Common myeloid progenitor, CD34-positive (primary cell): ENCODE measurements at regions not wholly inside any gene's neighbourhood (a gene's known extent, or its start where the extent isn't known, plus 50 kb on each side); places are given as distances from the start of the nearest gene placed in this dataset.

Experiments
- CTCF ChIA-PET: fragments of 350-600 bp; sonication (Branson Sonifier 250); formaldehyde crosslinking; loops from one replicate; lab custom pipeline; 2021; ENCODE audit warnings: antibody characterized with exemption; lab: Charles Lee
- POLR2A ChIA-PET: fragments of 350-600 bp; sonication (Branson Sonifier 250); formaldehyde crosslinking; loops from one replicate; lab custom pipeline; 2021; ENCODE audit warnings: antibody characterized with exemption; lab: Charles Lee
- DNase-seq, 3 donors: peaks; one replicate each; pipeline versions ENCODE4 v3.0.0 to v3.0.0-alpha.2; 2013
- H3K27ac ChIP-seq, 2 experiments: 1 replicate in 1 of 2; 2 replicates in 1 of 2; pipeline ENCODE4 v1.7.0; 2013; ENCODE audit warnings: inconsistent platforms in 2 of 2, low read length in 2 of 2, mild to moderate bottlenecking in 2 of 2, low read depth in 1 of 2, moderate library complexity in 1 of 2; ENCODE audit not compliant: severe bottlenecking in 2 of 2, insufficient read depth in 1 of 2, poor library complexity in 1 of 2
- H3K27me3 ChIP-seq, 5 experiments: replicated peaks in 2 of 5; 1 replicate in 3 of 5; 2 replicates in 2 of 5; pipeline versions ENCODE4 v1.6.1 to v1.7.0; 2013; ENCODE audit warnings: low read length in 4 of 5, mild to moderate bottlenecking in 2 of 5, moderate library complexity in 2 of 5, inconsistent platforms in 1 of 5; ENCODE audit not compliant: insufficient read depth in 5 of 5, control insufficient read depth in 4 of 5
- H3K36me3 ChIP-seq, 4 experiments: 1 replicate in 2 of 4; 2 replicates in 2 of 4; pipeline versions ENCODE4 v1.6.1 to v1.7.0; 2013; ENCODE audit warnings: low read length in 3 of 4, control low read depth in 1 of 4, mild to moderate bottlenecking in 1 of 4; ENCODE audit not compliant: control insufficient read depth in 4 of 4, insufficient read depth in 4 of 4
- H3K4me1 ChIP-seq, 4 experiments: 1 replicate in 3 of 4; 2 replicates in 1 of 4; pipeline versions ENCODE4 v1.6.1 to v1.7.1; 2013; ENCODE audit warnings: low read length in 3 of 4, mild to moderate bottlenecking in 3 of 4, control low read depth in 1 of 4, inconsistent platforms in 1 of 4, moderate library complexity in 1 of 4; ENCODE audit not compliant: control insufficient read depth in 4 of 4, insufficient read depth in 4 of 4; ENCODE audit errors: control extremely low read depth in 1 of 4
- H3K4me3 ChIP-seq, 7 experiments: 1 replicate in 4 of 7; 2 replicates in 3 of 7; pipeline versions ENCODE4 v1.5.1 to v1.7.0; 2013; ENCODE audit warnings: mild to moderate bottlenecking in 7 of 7, low read length in 6 of 7, moderate library complexity in 6 of 7, inconsistent platforms in 2 of 7, low read depth in 2 of 7, control low read depth in 1 of 7; ENCODE audit not compliant: insufficient read depth in 4 of 7, control insufficient read depth in 1 of 7; ENCODE audit errors: extremely low read depth in 1 of 7
- H3K9me3 ChIP-seq, 5 experiments: 1 replicate in 4 of 5; 2 replicates in 1 of 5; pipeline versions ENCODE4 v1.6.1 to v1.7.1; 2013; ENCODE audit warnings: low read length in 4 of 5, mild to moderate bottlenecking in 2 of 5, inconsistent platforms in 1 of 5, low read depth in 1 of 5, moderate library complexity in 1 of 5; ENCODE audit not compliant: control insufficient read depth in 4 of 5, insufficient read depth in 2 of 5; ENCODE audit errors: control extremely low read depth in 1 of 5
- WGBS: methylation state at CpG from one replicate; pipeline ENCODE4 v1.1.5; 2013; ENCODE audit not compliant: insufficient coverage; 5-methylcytosine and 5-hydroxymethylcytosine counted together

DNA sequence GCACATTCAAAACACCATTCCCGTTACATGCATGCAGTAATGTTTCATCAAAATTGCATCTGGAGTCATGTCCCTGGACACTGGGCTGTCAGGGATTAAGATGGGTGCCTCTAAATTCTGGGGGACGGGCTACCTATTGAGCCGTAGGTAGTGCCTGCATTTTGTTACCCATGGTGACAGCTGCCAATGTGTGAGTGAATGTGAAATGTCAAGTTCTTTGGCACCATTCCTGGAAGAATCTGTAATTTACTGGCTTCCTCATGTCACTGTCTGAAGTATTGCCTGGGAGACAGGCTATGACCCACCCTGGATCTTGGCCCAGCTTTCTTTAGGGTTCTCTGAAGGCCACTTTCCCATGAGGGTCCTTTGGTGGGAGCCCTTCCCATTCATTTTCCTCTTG is 266.1 kb downstream of the TSHZ3 start:
- POLR2A ChIA-PET: no interaction called here
- CTCF ChIA-PET: interaction anchor here (0.5 kb wide), 1 partner anchor 230 kb away, joined by 4 read pairs; no protein-coding TSS in a partner anchor

GRCh38 chr19:31075146-31075655 is 274.0 kb downstream of the TSHZ3 start:
- ChIA-PET POLR2A (no interaction called here), CTCF (interaction anchor here (0.7 kb wide), 1 partner anchor 8 kb away, joined by 4 read pairs; no protein-coding TSS in a partner anchor)
- WGBS: 96% methylated on average over 4 of the region's 6 CpGs

More for the DNA sequence above, 266.1 kb downstream of the TSHZ3 start:
- H3K9me3 ChIP-seq: peaks cover 0 to 3% (median 0%) of the 10 kb centered on the region in 5 experiments
- H3K27me3 ChIP-seq: no peaks in the 10 kb centered on the region
- H3K4me3 ChIP-seq: no peak overlapping the region
- no peaks in the 10 kb centered on the region for H3K4me1 ChIP-seq
- no peak overlapping the region for H3K27ac ChIP-seq
- H3K36me3 ChIP-seq: no peaks in the 10 kb centered on the region
- no peak for DNase-seq
- WGBS: 89% methylated on average over 3 of the region's 3 CpGs

DNA sequence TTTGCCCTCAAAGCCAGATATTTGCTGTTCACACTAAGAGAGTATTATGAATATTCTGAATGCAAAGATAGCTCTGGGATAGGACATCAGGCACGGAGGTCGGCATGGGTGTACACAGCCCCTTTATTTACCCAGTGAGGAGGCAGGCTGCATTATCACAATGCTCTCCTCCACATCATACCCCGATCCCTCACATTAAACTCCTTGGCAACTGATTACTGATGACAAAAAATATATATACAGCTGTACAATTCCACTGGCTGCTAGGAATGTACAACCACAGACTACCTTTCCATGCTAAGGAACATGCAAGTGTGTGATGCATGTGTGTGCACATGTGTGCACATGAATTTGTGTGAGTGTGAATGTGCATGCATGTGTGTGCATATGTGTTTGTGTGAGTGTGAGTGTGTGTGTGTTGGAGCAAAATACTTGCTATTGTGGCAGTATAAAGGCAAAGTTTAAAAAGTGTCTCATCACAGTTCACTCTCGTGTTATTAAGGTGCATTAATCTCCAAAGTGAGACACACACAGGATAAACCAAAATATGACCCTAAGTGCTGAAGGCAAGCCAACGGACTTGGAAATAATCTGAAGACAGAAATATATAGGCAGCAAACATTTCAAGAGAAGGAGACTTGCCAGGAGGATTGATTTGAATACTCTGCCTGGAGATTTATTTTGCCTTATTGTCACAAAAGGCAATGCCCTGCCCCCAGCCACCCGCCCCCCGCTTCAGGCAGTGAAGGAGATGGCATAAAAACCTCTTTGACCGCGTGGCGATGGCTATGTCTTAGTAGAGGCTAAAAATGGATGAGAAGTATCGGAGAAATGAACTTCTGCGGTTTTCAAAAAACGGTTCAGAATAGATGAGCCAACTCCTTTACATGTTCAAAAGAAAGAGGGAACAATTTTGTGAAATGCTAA is 274.8 kb downstream of the TSHZ3 start:
- POLR2A ChIA-PET: no interaction called here
- H3K9me3 ChIP-seq: no peaks in the 10 kb centered on the region
- no peak overlapping the region for H3K27ac ChIP-seq
- no peaks in the 10 kb centered on the region for H3K36me3 ChIP-seq
- peaks cover 0 to 8% (median 0%) of the 10 kb centered on the region in 5 experiments for H3K27me3 ChIP-seq
- CTCF ChIA-PET: interaction anchor here (0.7 kb wide), 1 partner anchor 8 kb away, joined by 4 read pairs; no protein-coding TSS in a partner anchor
- 87% methylated on average over 6 of the region's 13 CpGs for WGBS
- peaks cover 0 to 26% (median 3%) of the 10 kb centered on the region in 4 experiments for H3K4me1 ChIP-seq
- H3K4me3 ChIP-seq: peak overlapping the region in 1 of 7 experiments; percentile 4
- no peak for DNase-seq

More at GRCh38 chr19:31075146-31075655, 274.0 kb downstream of the TSHZ3 start:
- peaks cover 0 to 26% (median 3%) of the 10 kb centered on the region in 4 experiments for H3K4me1 ChIP-seq
- DNase-seq: no peak
- H3K4me3 ChIP-seq: no peak overlapping the region
- no peak overlapping the region for H3K27ac ChIP-seq
- H3K36me3 ChIP-seq: no peaks in the 10 kb centered on the region
- H3K9me3 ChIP-seq: no peaks in the 10 kb centered on the region
- H3K27me3 ChIP-seq: peaks cover 0 to 8% (median 0%) of the 10 kb centered on the region in 5 experiments

GRCh38 chr19:31073485-31074198 is 275.6 kb downstream of the TSHZ3 start:
- WGBS: 5% methylated on average over 8 of the region's 9 CpGs
- peaks cover 0 to 8% (median 0%) of the 10 kb centered on the region in 5 experiments for H3K27me3 ChIP-seq
- peaks cover 0 to 26% (median 3%) of the 10 kb centered on the region in 4 experiments for H3K4me1 ChIP-seq
- no peaks in the 10 kb centered on the region for H3K36me3 ChIP-seq
- DNase-seq: peak in 2 of 3 donors; percentile 16 to 22
- no peaks in the 10 kb centered on the region for H3K9me3 ChIP-seq
- no peak overlapping the region for H3K27ac ChIP-seq
- peak overlapping the region in 1 of 7 experiments; percentile 4 for H3K4me3 ChIP-seq
- CTCF ChIA-PET: no interaction called here
- POLR2A ChIA-PET: no interaction called here

GRCh38 chr19:31072451-31072850 is 276.8 kb downstream of the TSHZ3 start:
- Histone ChIP-seq H3K36me3 (no peaks in the 10 kb centered on the region), H3K4me1 (peaks cover 0 to 26% (median 3%) of the 10 kb centered on the region in 4 experiments), H3K4me3 (peak overlapping the region in 1 of 7 experiments; percentile 2), H3K27ac (no peak overlapping the region), H3K27me3 (peaks cover 0 to 8% (median 0%) of the 10 kb centered on the region in 5 experiments), H3K9me3 (no peaks in the 10 kb centered on the region)
- ChIA-PET CTCF (interaction anchor here (1.1 kb wide), 1 partner anchor 18 kb away, joined by 3 read pairs; no protein-coding TSS in a partner anchor), POLR2A (no interaction called here)
- WGBS: 0% methylated on average over 1 of the region's 1 CpG
- DNase-seq: peak in 2 of 3 donors; percentile 62 to 74

GRCh38 chr19:31071136-31071855 is 277.9 kb downstream of the TSHZ3 start:
- no peak overlapping the region for H3K4me3 ChIP-seq
- H3K4me1 ChIP-seq: peaks cover 0 to 26% (median 3%) of the 10 kb centered on the region in 4 experiments
- no peaks in the 10 kb centered on the region for H3K9me3 ChIP-seq
- H3K27me3 ChIP-seq: peaks cover 0 to 8% (median 2%) of the 10 kb centered on the region in 5 experiments
- no peaks in the 10 kb centered on the region for H3K36me3 ChIP-seq
- POLR2A ChIA-PET: no interaction called here
- WGBS: 93% methylated on average over 6 of the region's 11 CpGs
- DNase-seq: no peak
- no peak overlapping the region for H3K27ac ChIP-seq
- CTCF ChIA-PET: interaction anchor here (0.7 to 1.1 kb wide), 2 partner anchors 17 kb away, joined by 3 read pairs; no protein-coding TSS in a partner anchor
